HCT116 (cell line): ENCODE measurements at regions not wholly inside any gene's neighbourhood (a gene's known extent, or its start where the extent isn't known, plus 50 kb on each side); places are given as distances from the start of the nearest gene placed in this dataset.

ENCODE experiments used
- ATAC-seq: fragments of 200-7000 bp; cut with Tn5 transposase; 2 replicates; pipeline ENCODE4 v1.9.1; 2020; ENCODE audit warnings: mild to moderate bottlenecking, moderate library complexity
- BruUV-seq: library from RNA; stranded (reverse); fragments of 400-500 nt; replicated peaks from 2 replicates; lab custom pipeline; 2021; lab: Mats Ljungman, UMichigan
- CTCF ChIA-PET: fragments of 300-600 bp; sonication (Branson Sonifier 250); formaldehyde crosslinking; loops from one replicate; lab custom pipeline; 2021; ENCODE audit warnings: antibody characterized with exemption; lab: Charles Lee
- POLR2A ChIA-PET: fragments of 300-600, 350-600 bp; sonication (Branson Sonifier 250); formaldehyde crosslinking; loops from one replicate; lab custom pipeline; 2021; ENCODE audit warnings: antibody characterized with exemption; lab: Charles Lee
- RAD21 ChIA-PET, 2 experiments: fragments of 300-600 bp; sonication (Branson Sonifier 250); formaldehyde crosslinking; loops; one replicate each; lab custom pipeline; 2023; ENCODE audit warnings: low total read pairs in 2 of 2; ENCODE audit not compliant: uncharacterized antibody in 2 of 2, unreplicated experiment in 2 of 2, low non-redundant PET in 1 of 2; lab: Charles Lee
- DNase-seq: peaks from one replicate; pipeline ENCODE4 v3.0.0-alpha.2; 2010; ENCODE audit warnings: low read depth, low spot score
- H2AFZ ChIP-seq: fragments of 200-600 bp; shearing (Covaris generic), sonication (generic); 2 replicates; pipeline ENCODE4 v1.6.1; 2017; ENCODE audit warnings: low read depth, mixed run types, mixed read lengths, antibody characterized with exemption, low read length; ENCODE audit not compliant: poor library complexity, severe bottlenecking
- H3K27ac ChIP-seq: 2 replicates; pipeline ENCODE4 v1.5.1; 2012; ENCODE audit warnings: low read depth, low read length
- H3K27me3 ChIP-seq: fragments of 200-600 bp; sonication (generic); 2 replicates; pipeline ENCODE4 v1.6.1; 2016; ENCODE audit warnings: mixed run types, low read length, mixed read lengths; ENCODE audit not compliant: insufficient read depth
- H3K36me3 ChIP-seq, 2 experiments: fragments of 200-500 bp in 1 of 2; fragments of 200-600 bp in 1 of 2; sonication (Bioruptor generic) in 1 of 2; sonication (generic) in 1 of 2; 2 replicates each; pipeline versions ENCODE4 v1.5.1 to v1.6.1; 2014 to 2016; ENCODE audit warnings: low read length in 2 of 2, inconsistent platforms in 1 of 2, mixed read lengths in 1 of 2, mixed run types in 1 of 2; ENCODE audit not compliant: insufficient read depth in 2 of 2, control insufficient read depth in 1 of 2
- H3K4me1 ChIP-seq, 2 experiments: fragments of 200-600 bp in 1 of 2; sonication (generic) in 1 of 2; 2 replicates each; pipeline versions ENCODE4 v1.5.1 to v1.6.1; 2012 to 2017; ENCODE audit warnings: low read length in 2 of 2, inconsistent platforms in 1 of 2, mild to moderate bottlenecking in 1 of 2, mixed read lengths in 1 of 2, mixed run types in 1 of 2, moderate library complexity in 1 of 2; ENCODE audit not compliant: insufficient read depth in 2 of 2, control insufficient read depth in 1 of 2
- H3K4me2 ChIP-seq: fragments of 200-600 bp; sonication (generic); 2 replicates; pipeline ENCODE4 v1.6.1; 2017; ENCODE audit warnings: mixed run types, low read length, mixed read lengths
- H3K4me3 ChIP-seq, 2 experiments: fragments of 200-600 bp in 1 of 2; sonication (generic) in 1 of 2; replicated peaks in 1 of 2; 2 replicates each; pipeline ENCODE4 v1.5.1; 2011 to 2016; ENCODE audit warnings: low read length in 2 of 2, control low read depth in 1 of 2, low read depth in 1 of 2, mild to moderate bottlenecking in 1 of 2, mixed read lengths in 1 of 2, mixed run types in 1 of 2
- H3K79me2 ChIP-seq: fragments of 200-600 bp; sonication (generic); 2 replicates; pipeline ENCODE4 v1.6.1; 2017; ENCODE audit warnings: mild to moderate bottlenecking, mixed run types, low read length, moderate library complexity, mixed read lengths; ENCODE audit not compliant: insufficient read depth
- H3K9ac ChIP-seq: fragments of 200-600 bp; sonication (generic); 2 replicates; pipeline ENCODE4 v1.6.1; 2016; ENCODE audit warnings: low read length, mixed read lengths
- H3K9me2 ChIP-seq: fragments of 200-600 bp; sonication (generic), shearing (Covaris generic); 2 replicates; pipeline ENCODE4 v1.6.1; 2017; ENCODE audit warnings: mixed run types, mild to moderate bottlenecking, moderate library complexity; ENCODE audit not compliant: insufficient read depth
- H3K9me3 ChIP-seq, 2 experiments: fragments of 200-500 bp in 1 of 2; fragments of 200-600 bp in 1 of 2; sonication (Bioruptor generic) in 1 of 2; sonication (generic) in 1 of 2; 2 replicates each; pipeline ENCODE4 v1.6.1; 2014 to 2017; ENCODE audit warnings: low read length in 2 of 2, mixed read lengths in 2 of 2, inconsistent platforms in 1 of 2, low read depth in 1 of 2, mild to moderate bottlenecking in 1 of 2, mixed run types in 1 of 2, moderate library complexity in 1 of 2; ENCODE audit not compliant: control insufficient read depth in 1 of 2, insufficient read depth in 1 of 2
- H4K20me1 ChIP-seq: fragments of 200-600 bp; sonication (generic), shearing (Covaris generic); 2 replicates; pipeline ENCODE4 v1.6.1; 2017; ENCODE audit warnings: mixed run types, mild to moderate bottlenecking, moderate library complexity; ENCODE audit not compliant: insufficient read depth
- ATF3 ChIP-seq: IDR thresholded peaks from 2 replicates; pipeline ENCODE4 v1.6.1; 2012
- CBX3 ChIP-seq: IDR thresholded peaks from 2 replicates; pipeline ENCODE4 v1.6.1; 2012; ENCODE audit warnings: low read depth
- CEBPB ChIP-seq: IDR thresholded peaks from 2 replicates; pipeline ENCODE4 v1.6.1; 2012; ENCODE audit warnings: low read depth
- ELF1 ChIP-seq: IDR thresholded peaks from 2 replicates; pipeline ENCODE4 v1.6.1; 2012; ENCODE audit warnings: low read depth, borderline replicate concordance
- MAX ChIP-seq: IDR thresholded peaks from 2 replicates; pipeline ENCODE4 v1.6.1; 2012
- REST ChIP-seq: IDR thresholded peaks from 2 replicates; pipeline ENCODE4 v1.6.1; 2012; ENCODE audit warnings: low read depth
- SIN3A ChIP-seq: IDR thresholded peaks from 2 replicates; pipeline ENCODE4 v1.6.1; 2012; ENCODE audit warnings: low read depth
- TCF7L2 ChIP-seq: IDR thresholded peaks from 2 replicates; pipeline ENCODE4 v1.7.0; 2011; ENCODE audit warnings: borderline replicate concordance, inconsistent platforms; ENCODE audit not compliant: insufficient read depth, insufficient read length; ENCODE audit errors: extremely low read depth
- ZFX ChIP-seq: fragments of 450-650 bp; IDR thresholded peaks from 2 replicates; pipeline ENCODE4 v1.6.1; 2017
- intact Hi-C: fragments of 100-400 bp; cut with micrococcal nuclease; formaldehyde crosslinking; loops from 2 replicates; pipeline ENCODE4 v1.10.0; 2022

GRCh38 chr5:117027384-117027783 lies 452.8 kb upstream of the SEMA6A start:
- H3K9me3 ChIP-seq, result no peaks in the 10 kb centered on the region
- H3K27ac ChIP-seq, result no peak overlapping the region
- no peaks in the 10 kb centered on the region for H3K36me3 ChIP-seq
- H3K79me2 ChIP-seq, result no peaks in the 10 kb centered on the region
- POLR2A ChIA-PET, result no interaction called here
- H3K9me2 ChIP-seq, result no peaks in the 10 kb centered on the region
- no peak overlapping the region for H3K9ac ChIP-seq
- TF ChIP-seq TCF7L2 (no peak), CBX3 (no peak), SIN3A (no peak), MAX (no peak), ATF3 (no peak), CEBPB (no peak)
- RAD21 ChIA-PET, result no interaction called here
- ATAC-seq, result no peak
- CTCF ChIA-PET, result no interaction called here
- no peaks in the 10 kb centered on the region for H3K4me1 ChIP-seq
- intact Hi-C loops, result no loop called here
- H2AFZ ChIP-seq, result no peak overlapping the region
- H3K4me3 ChIP-seq, result no peak overlapping the region
- H3K27me3 ChIP-seq, result no peaks in the 10 kb centered on the region
- H3K4me2 ChIP-seq, result no peak overlapping the region
- DNase-seq, result no peak
- H4K20me1 ChIP-seq, result no peaks in the 10 kb centered on the region
- BruUV-seq, result no TSS peak

- ChIA-PET POLR2A (no interaction called here), RAD21 (no interaction called here), CTCF (no interaction called here)
- Histone ChIP-seq H3K4me1 (no peaks in the 10 kb centered on the region), H3K9me2 (no peaks in the 10 kb centered on the region), H2AFZ (no peak overlapping the region), H3K27me3 (no peaks in the 10 kb centered on the region), H3K27ac (no peak overlapping the region), H3K4me2 (no peak overlapping the region), H3K4me3 (no peak overlapping the region), H3K9me3 (no peaks in the 10 kb centered on the region), H3K9ac (no peak overlapping the region), H4K20me1 (no peaks in the 10 kb centered on the region), H3K36me3 (no peaks in the 10 kb centered on the region), H3K79me2 (no peaks in the 10 kb centered on the region)
- no TSS peak for BruUV-seq
- ATAC-seq (no peak), DNase-seq (no peak)
- intact Hi-C loops, result no loop called here
- TF ChIP-seq REST, result no peak
- TF ChIP-seq MAX, result no peak
- TF ChIP-seq SIN3A, result no peak
- TF ChIP-seq ELF1, result no peak
- no peak for TF ChIP-seq ATF3
- no peak for TF ChIP-seq ZFX
These were observed 446.4 kb upstream of the SEMA6A start for GRCh38 chr5:117020999-117021398.
